GM21825 (cell line): ENCODE measurements at regions not wholly inside any gene's neighbourhood (a gene's known extent, or its start where the extent isn't known, plus 50 kb on each side); places are given as distances from the start of the nearest gene placed in this dataset.

Source experiments
- ATAC-seq: cut with Tn5 transposase; IDR thresholded peaks from one replicate; pipeline ENCODE4 v1.9.1; 2021; ENCODE audit warnings: mild to moderate bottlenecking, moderate library complexity; ENCODE audit not compliant: unreplicated experiment

DNA sequence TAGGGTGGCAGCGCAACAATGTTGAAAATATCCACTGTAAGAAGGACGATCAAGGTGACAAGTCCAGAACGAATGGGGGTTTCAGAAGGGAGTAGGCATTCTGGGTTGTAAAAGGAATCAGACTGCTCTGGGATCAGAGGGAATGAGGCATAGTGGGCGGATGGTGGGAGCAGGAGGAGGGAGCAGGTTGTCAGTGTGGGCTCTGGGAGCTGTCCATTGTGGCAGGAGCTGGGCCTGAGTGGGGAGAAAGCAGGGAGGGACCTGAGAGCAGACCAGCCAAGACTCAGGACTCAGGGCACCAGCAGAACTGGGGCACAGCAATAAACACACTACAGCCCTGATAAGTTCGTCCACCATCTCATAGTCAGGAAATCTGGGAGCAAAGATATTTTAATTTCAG is 292.6 kb upstream of the MKI67 start:
- ATAC-seq: no peak

GRCh38 chr10:128419466-128420019 is 293.3 kb upstream of the MKI67 start:
- no peak for ATAC-seq

GRCh38 chr10:128420623-128421022 is 294.4 kb upstream of the MKI67 start:
- no peak for ATAC-seq

GRCh38 chr10:128421371-128422160 is 295.3 kb upstream of the MKI67 start:
- no peak for ATAC-seq

- no peak for ATAC-seq
Measured at GRCh38 chr10:128422190-128422589, 296.0 kb upstream of the MKI67 start.

DNA sequence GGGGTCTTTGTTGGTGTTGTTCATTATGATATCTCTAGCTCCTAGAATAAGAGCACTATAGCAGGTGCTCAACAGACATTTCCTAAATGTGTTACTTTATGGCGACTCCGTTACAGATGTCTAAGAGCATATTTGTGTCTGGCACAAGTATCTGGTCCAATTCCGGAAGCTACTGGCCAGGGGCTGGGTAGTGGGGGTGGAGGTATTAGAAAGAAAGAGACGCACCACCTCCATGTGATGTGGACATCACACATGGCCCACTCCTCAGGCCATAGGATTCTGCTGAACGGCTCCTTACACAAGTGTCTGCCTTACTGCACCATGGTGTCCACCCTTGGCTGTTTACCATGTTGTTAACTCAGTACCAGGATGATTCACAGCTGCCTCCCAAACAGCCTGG is 296.8 kb upstream of the MKI67 start:
- ATAC-seq: no peak

DNA sequence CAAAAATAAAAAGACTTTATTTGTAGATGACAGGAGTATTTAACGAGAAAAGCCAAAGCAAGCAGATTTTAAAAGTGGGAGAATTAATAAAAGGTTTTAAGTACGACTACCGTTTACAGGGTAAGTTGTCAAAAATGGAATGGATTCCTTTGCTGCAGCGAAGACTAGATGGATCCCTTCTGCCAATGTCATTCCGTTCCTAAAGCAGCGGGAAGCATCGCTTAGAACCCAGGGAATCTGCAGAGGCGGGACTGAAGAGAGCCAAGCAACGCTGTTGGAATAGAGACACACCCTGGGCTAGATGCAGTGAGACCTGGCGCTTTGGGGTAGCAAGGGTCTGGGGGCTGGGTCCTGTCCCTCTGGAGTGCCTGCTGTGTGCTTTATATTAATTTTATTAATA is 303.1 kb upstream of the MKI67 start:
- no peak for ATAC-seq

DNA sequence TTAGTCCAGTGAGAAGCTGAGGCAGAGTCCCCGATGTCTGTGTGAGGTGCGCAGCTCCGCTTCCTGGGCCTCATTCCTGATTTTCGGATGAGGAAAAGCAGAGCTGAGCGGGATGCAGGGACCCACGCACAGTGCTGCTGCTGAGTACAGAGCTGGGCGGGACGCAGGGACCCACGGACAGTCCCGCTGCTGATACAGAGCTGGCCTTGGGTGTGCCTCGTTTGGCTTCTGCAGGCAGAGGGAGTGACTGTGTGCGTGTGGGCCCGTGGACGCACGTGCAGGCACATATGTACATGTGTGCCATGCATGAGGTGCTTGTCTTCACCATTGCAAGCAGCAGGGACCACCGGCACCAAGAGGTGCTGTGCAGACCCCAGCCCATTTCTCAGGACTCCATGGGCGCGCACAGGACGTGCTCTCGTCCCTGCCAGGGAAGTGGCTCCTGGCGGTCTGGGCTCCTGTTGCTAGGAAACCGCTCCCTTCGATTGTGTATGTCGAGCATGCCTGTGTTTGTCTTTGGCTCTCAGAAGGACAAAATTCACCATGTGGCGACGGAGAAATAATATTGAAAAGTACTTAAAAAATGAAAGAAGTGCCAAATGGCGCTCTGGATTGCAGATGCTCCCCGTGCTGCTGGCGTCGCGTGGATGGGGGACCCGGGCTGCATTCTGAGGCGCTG is 303.8 kb upstream of the MKI67 start:
- ATAC-seq: no peak

DNA sequence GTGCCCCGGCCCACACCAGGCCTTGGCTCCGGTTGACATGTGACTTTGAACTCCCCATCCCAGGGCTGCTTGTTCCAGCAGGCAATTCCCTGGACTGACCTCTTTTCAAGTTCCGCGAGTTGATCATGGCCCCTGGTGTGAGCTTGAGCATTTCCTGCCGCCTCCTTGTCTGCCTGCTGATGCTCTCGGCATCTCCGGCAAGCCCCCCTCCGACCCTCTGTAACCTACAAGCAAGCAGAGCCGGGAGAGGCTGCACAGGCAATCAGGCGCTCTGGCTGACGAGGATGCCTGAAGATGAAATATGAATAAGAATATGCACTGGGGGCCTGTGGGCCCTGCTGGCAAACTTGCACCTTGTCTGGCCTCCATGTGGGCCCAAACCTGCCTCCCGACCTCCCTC is 304.9 kb upstream of the MKI67 start:
- no peak for ATAC-seq

DNA sequence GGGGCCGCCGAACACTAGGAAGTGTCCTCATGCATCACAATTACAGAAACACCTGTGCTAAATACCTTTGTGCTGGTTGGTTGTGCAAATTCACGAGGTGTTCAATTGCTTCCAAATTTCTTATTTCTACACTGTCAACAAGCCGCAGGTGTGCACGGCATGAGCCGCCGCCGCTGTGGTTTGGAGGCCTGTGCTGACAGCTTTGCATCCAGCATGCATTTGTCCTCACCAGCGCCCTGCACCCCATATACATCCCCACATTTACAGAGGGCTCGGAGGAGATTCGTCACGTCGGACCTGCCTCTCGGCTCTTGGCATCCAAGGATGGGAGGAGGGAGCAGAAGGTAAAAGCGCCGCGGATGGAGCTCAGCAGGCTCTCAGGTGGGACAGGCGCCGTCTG is 305.3 kb upstream of the MKI67 start:
- ATAC-seq: no peak

- no peak for ATAC-seq
Measured at GRCh38 chr10:128432011-128432410, 305.8 kb upstream of the MKI67 start.

GRCh38 chr10:128432423-128432822 is 306.2 kb upstream of the MKI67 start:
- no peak for ATAC-seq

GRCh38 chr10:128435811-128436210 is 309.6 kb upstream of the MKI67 start:
- no peak for ATAC-seq

DNA sequence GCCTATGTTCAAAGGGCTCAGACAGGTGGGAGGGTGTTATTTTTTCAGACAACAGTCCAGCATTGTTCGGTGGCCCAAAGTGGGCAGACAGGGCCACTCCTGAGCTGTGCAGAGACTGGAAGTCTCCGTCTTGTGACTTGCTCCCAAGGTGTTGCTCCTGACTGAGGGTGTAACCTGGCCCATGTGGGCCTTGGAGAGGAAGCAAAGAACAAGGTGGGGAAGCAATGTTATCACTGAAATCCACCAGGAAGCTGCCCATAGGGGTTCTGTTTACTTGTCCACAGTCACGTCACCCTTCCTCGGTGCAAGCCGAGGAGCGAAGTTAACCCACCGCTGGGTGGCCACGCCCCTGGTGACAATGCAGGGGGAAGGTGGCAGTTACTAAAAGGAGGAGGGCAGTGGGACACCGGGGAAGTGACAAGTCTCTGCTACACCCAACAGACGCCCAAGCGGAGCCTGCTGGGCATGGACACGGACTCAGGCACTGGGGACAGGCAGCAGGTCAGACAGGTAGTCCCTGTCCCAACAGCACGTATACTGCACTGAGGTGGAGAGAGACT is 311.6 kb upstream of the MKI67 start:
- no peak for ATAC-seq

- ATAC-seq: no peak
Measured at GRCh38 chr10:128438417-128439063, 312.3 kb upstream of the MKI67 start.

DNA sequence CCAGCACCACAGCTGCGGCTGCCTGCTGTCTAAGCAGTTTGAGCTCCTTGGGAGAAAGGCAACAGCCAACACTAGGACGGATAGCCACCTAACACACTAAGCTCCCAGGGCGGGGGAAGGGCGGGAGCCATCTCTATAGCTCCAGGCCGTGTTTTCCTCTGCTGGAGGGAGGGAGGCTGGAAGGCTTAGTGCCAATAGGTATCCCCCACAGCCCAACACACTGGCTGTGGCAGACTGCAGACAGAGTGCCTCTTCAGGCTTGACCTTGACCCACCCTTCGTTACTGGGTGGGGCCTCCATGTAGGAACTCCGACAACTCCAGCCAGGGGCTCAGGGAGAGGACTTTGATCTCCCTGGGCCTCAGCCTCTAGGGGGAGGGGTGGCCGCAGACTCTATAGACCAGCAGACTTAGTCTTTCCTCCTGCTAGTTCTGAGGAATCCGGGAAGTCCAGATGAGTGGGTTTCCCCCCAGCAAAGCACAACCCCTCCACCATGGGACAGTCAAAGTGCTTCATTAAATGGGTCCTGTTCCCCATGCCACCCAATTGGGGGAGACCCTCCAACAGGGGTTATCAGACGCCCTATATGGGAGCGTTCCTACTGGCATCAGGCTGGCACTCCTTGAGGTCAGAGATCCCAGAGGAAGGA is 314.4 kb upstream of the MKI67 start:
- ATAC-seq: no peak

DNA sequence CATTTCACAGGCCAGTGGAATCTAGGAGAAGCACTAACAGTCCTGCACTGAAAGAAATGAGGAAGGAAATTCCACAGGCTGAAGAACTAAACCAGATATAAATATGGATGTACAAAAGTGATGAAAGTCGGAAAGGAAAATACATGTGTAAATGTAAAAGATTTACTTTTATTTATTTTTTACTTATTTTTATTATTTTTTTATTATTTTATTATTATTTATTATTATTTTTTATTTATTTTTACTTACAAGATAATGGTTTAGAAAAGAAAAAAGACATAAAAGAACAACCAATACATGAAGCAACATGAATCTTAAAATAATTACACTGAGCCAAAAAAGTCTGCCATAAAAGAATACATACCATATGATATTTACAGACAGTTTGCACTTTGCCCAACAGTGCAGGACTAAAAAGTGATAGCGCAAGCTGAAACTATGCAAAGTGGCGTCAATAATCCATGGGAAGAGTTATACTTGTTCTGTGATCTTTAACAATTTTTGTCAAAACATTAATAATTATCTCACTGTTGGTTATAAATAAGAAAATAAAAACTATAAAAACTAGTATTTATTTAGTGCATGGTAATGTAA is 317.8 kb upstream of the MKI67 start:
- ATAC-seq: no peak

- no peak for ATAC-seq
Measured at GRCh38 chr10:128448796-128449195, 322.6 kb upstream of the MKI67 start.

- ATAC-seq: no peak
Measured at GRCh38 chr10:128451879-128452278, 325.7 kb upstream of the MKI67 start.

GRCh38 chr10:128456271-128456670 is 330.0 kb upstream of the MKI67 start:
- no peak for ATAC-seq

- no peak for ATAC-seq
Measured at GRCh38 chr10:128457136-128457535, 330.9 kb upstream of the MKI67 start.
